ENCODE measurements at regions not wholly inside any gene's neighbourhood (a gene's known extent, or its start where the extent isn't known, plus 50 kb on each side); places are given as distances from the start of the nearest gene placed in this dataset.

DNA sequence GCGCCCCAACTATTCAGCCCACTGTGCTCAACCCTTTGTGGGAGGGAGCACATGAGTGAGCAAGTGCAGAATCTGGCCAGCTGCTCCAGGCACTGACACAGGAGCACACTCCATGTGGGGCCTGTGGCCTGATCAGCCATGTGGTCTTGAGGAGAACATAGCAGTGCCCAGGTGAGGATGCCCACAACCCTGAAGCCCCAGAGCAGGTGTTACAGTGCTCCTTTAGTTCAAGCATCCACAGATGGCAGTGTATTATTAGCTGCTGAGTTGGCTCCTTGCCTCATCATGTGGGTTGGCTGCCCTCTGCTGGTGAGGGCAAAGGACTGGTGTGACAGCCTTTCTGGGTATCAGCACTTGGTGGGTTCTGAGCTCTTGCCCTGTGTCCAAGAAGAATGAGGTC lies 1588.2 kb downstream of the SI start:
- TF ChIP-seq CTCF (IDR thresholded peaks at IDR 0.05) (peak in 3 of 12 donors; percentile 15 to 43 (median 23)), POLR2A (IDR thresholded peaks at IDR 0.05) (no peak)

All from heart left ventricle (tissue), 13 donors.